H1 (cell line): ENCODE measurements at regions not wholly inside any gene's neighbourhood (a gene's known extent, or its start where the extent isn't known, plus 50 kb on each side); places are given as distances from the start of the nearest gene placed in this dataset.

ENCODE experiments used
- CTCF ChIA-PET: fragments of 300-600 bp; sonication (Branson Sonifier 250); formaldehyde crosslinking; loops from one replicate; lab custom pipeline; 2021; ENCODE audit not compliant: partially characterized antibody; lab: Charles Lee
- POLR2A ChIA-PET: fragments of 300-600 bp; sonication (Branson Sonifier 250); formaldehyde crosslinking; loops from one replicate; lab custom pipeline; 2021; ENCODE audit warnings: inconsistent platforms; ENCODE audit not compliant: partially characterized antibody; lab: Charles Lee
- DNase-seq, 2 experiments: peaks; one replicate each; pipeline versions ENCODE4 v3.0.0 to v3.0.0-alpha.2; 2010 to 2022; ENCODE audit warnings: low spot score in 2 of 2, low read depth in 1 of 2, mixed read lengths in 1 of 2
- FAIRE-seq: peaks from 2 replicates; lab custom pipeline; 2011; peaks lifted over from hg19 to GRCh38; lab: Jason Lieb, UNC
- H2AFZ ChIP-seq: 2 replicates; pipeline ENCODE4 v1.8.1; 2012; ENCODE audit warnings: low read length, inconsistent platforms
- H2AK5ac ChIP-seq: 2 replicates; pipeline ENCODE4 v1.6.1; 2013; ENCODE audit warnings: low read depth, low read length
- H2BK120ac ChIP-seq: replicated peaks from 2 replicates; pipeline ENCODE3; 2013; ENCODE audit warnings: low read depth, low read length, inconsistent platforms
- H2BK12ac ChIP-seq: 2 replicates; pipeline ENCODE4 v1.6.1; 2013; ENCODE audit warnings: low read depth, low read length
- H2BK15ac ChIP-seq: 2 replicates; pipeline ENCODE4 v1.6.1; 2013; ENCODE audit warnings: low read length
- H2BK20ac ChIP-seq: 2 replicates; pipeline ENCODE4 v1.6.1; 2013; ENCODE audit warnings: low read length
- H2BK5ac ChIP-seq: 2 replicates; pipeline ENCODE4 v1.6.1; 2013; ENCODE audit warnings: low read depth, low read length
- H3K14ac ChIP-seq: 2 replicates; pipeline ENCODE4 v1.6.1; 2013; ENCODE audit warnings: inconsistent platforms; ENCODE audit not compliant: insufficient read length
- H3K18ac ChIP-seq: 2 replicates; pipeline ENCODE4 v1.6.1; 2013; ENCODE audit warnings: low read length; ENCODE audit errors: extremely low read depth
- H3K23ac ChIP-seq: 2 replicates; pipeline ENCODE4 v1.6.1; 2013; ENCODE audit warnings: inconsistent platforms; ENCODE audit not compliant: insufficient read length
- H3K23me2 ChIP-seq: 2 replicates; pipeline ENCODE4 v1.6.1; 2013; ENCODE audit warnings: low read depth, low read length
- H3K27ac ChIP-seq: 2 replicates; pipeline ENCODE4 v1.6.1; 2011; ENCODE audit warnings: low read depth, low read length, inconsistent platforms
- H3K27me3 ChIP-seq, 4 experiments: replicated peaks in 1 of 4; 1 replicate in 1 of 4; 2 replicates in 3 of 4; pipeline versions ENCODE4 v1.6.1 to v1.8.1; 2011 to 2013; ENCODE audit warnings: low read length in 3 of 4, mild to moderate bottlenecking in 3 of 4, inconsistent platforms in 2 of 4, mixed read lengths in 2 of 4, moderate library complexity in 1 of 4; ENCODE audit not compliant: control insufficient read depth in 3 of 4, insufficient read depth in 3 of 4; ENCODE audit errors: extremely low read depth in 1 of 4
- H3K36me3 ChIP-seq, 4 experiments: 2 replicates each; pipeline versions ENCODE4 v1.6.1 to v1.8.1; 2011 to 2013; ENCODE audit warnings: mild to moderate bottlenecking in 4 of 4, low read length in 3 of 4, moderate library complexity in 2 of 4, control low read depth in 1 of 4, inconsistent platforms in 1 of 4; ENCODE audit not compliant: insufficient read depth in 4 of 4, control insufficient read depth in 2 of 4
- H3K4ac ChIP-seq: replicated peaks from 2 replicates; pipeline ENCODE3; 2013; ENCODE audit warnings: low read length, low read depth, mixed read lengths, inconsistent platforms; ENCODE audit not compliant: insufficient read length
- H3K4me1 ChIP-seq, 4 experiments: replicated peaks in 1 of 4; 1 replicate in 1 of 4; 2 replicates in 3 of 4; pipeline versions ENCODE4 v1.6.1 to v1.8.1; 2011 to 2013; ENCODE audit warnings: low read length in 3 of 4, inconsistent platforms in 2 of 4, mixed read lengths in 1 of 4; ENCODE audit not compliant: insufficient read depth in 4 of 4, control insufficient read depth in 3 of 4
- H3K4me2 ChIP-seq, 2 experiments: 2 replicates each; pipeline versions ENCODE4 v1.6.1 to v1.8.1; 2011 to 2013; ENCODE audit warnings: low read depth in 2 of 2, low read length in 2 of 2, control low read depth in 1 of 2, inconsistent platforms in 1 of 2, mild to moderate bottlenecking in 1 of 2; ENCODE audit not compliant: insufficient read depth in 1 of 2
- H3K4me3 ChIP-seq, 4 experiments: fragments of 200-600, 300-600 bp in 1 of 4; sonication (generic), shearing (Covaris generic), sonication (Bioruptor Twin) in 1 of 4; 2 replicates each; pipeline versions ENCODE4 v1.5.1 to v1.8.1; 2011 to 2016; ENCODE audit warnings: low read length in 4 of 4, low read depth in 3 of 4, control low read depth in 2 of 4, inconsistent platforms in 2 of 4, mild to moderate bottlenecking in 2 of 4, mixed read lengths in 1 of 4, moderate library complexity in 1 of 4; ENCODE audit not compliant: insufficient read depth in 2 of 4; ENCODE audit errors: extremely low read depth in 1 of 4
- H3K56ac ChIP-seq: replicated peaks from 2 replicates; pipeline ENCODE3; 2013; ENCODE audit warnings: low read depth, mild to moderate bottlenecking, mixed read lengths, low read length, inconsistent platforms; ENCODE audit not compliant: insufficient read length
- H3K79me1 ChIP-seq: 2 replicates; pipeline ENCODE4 v1.6.1; 2013; ENCODE audit warnings: low read depth, low read length, control low read depth
- H3K79me2 ChIP-seq, 2 experiments: 2 replicates each; pipeline versions ENCODE4 v1.6.1 to v1.8.1; 2012 to 2013; ENCODE audit warnings: low read length in 2 of 2, mild to moderate bottlenecking in 2 of 2, inconsistent platforms in 1 of 2; ENCODE audit not compliant: insufficient read depth in 2 of 2, control insufficient read depth in 1 of 2
- H3K9ac ChIP-seq, 4 experiments: replicated peaks in 1 of 4; 1 replicate in 1 of 4; 2 replicates in 3 of 4; pipeline versions ENCODE4 v1.6.1 to v1.8.1; 2011 to 2013; ENCODE audit warnings: low read depth in 3 of 4, low read length in 3 of 4, control low read depth in 2 of 4, mild to moderate bottlenecking in 2 of 4, moderate library complexity in 2 of 4, inconsistent platforms in 1 of 4; ENCODE audit errors: extremely low read depth in 1 of 4
- H3K9me3 ChIP-seq, 2 experiments: 2 replicates each; pipeline versions ENCODE4 v1.6.1 to v1.8.1; 2012 to 2013; ENCODE audit warnings: mild to moderate bottlenecking in 2 of 2, moderate library complexity in 2 of 2, control low read depth in 1 of 2, inconsistent platforms in 1 of 2, low read depth in 1 of 2, low read length in 1 of 2, mixed read lengths in 1 of 2; ENCODE audit not compliant: insufficient read depth in 2 of 2
- H4K20me1 ChIP-seq, 2 experiments: replicated peaks in 1 of 2; 2 replicates each; pipeline versions ENCODE3 to v1.8.1; 2011 to 2013; ENCODE audit warnings: inconsistent platforms in 2 of 2, low read length in 2 of 2, mild to moderate bottlenecking in 1 of 2; ENCODE audit not compliant: insufficient read depth in 2 of 2, control insufficient read depth in 1 of 2
- H4K5ac ChIP-seq: 2 replicates; pipeline ENCODE4 v1.6.1; 2013; ENCODE audit warnings: low read length, low read depth, mixed read lengths, inconsistent platforms; ENCODE audit not compliant: insufficient read length
- H4K8ac ChIP-seq: 2 replicates; pipeline ENCODE4 v1.8.0; 2013; ENCODE audit warnings: mild to moderate bottlenecking, moderate library complexity, low read length, inconsistent platforms; ENCODE audit not compliant: insufficient read depth; ENCODE audit errors: extremely low read depth
- H4K91ac ChIP-seq: replicated peaks from 2 replicates; pipeline ENCODE3; 2013; ENCODE audit warnings: low read length, mixed read lengths, inconsistent platforms; ENCODE audit not compliant: insufficient read length
- ATF3 ChIP-seq: IDR thresholded peaks from 2 replicates; pipeline ENCODE4 v1.6.1; 2011; ENCODE audit warnings: low read depth, mild to moderate bottlenecking, low read length; ENCODE audit not compliant: insufficient read depth
- CBX5 ChIP-seq: fragments of 300-800, 300-1000 bp; sonication (generic); IDR thresholded peaks from 2 replicates; pipeline ENCODE4 v1.7.1; 2016; ENCODE audit warnings: antibody characterized with exemption, low read length, low read depth
- CEBPB ChIP-seq: IDR thresholded peaks from 2 replicates; pipeline ENCODE4 v1.6.1; 2012; ENCODE audit warnings: low read depth, low read length
- CREB1 ChIP-seq: IDR thresholded peaks from 2 replicates; pipeline ENCODE4 v1.6.1; 2012; ENCODE audit warnings: inconsistent platforms
- POU5F1 ChIP-seq: IDR thresholded peaks from 2 replicates; pipeline ENCODE4 v1.6.1; 2011; ENCODE audit warnings: low read depth, mild to moderate bottlenecking, low read length, moderate library complexity
- RAD21 ChIP-seq, 2 experiments: IDR thresholded peaks in 1 of 2; conservative IDR thresholded peaks in 1 of 2; 2 replicates each; pipeline ENCODE4 v1.6.1; 2011; ENCODE audit warnings: low read depth in 2 of 2, low read length in 2 of 2, improper control_type of control experiment in 1 of 2, inconsistent platforms in 1 of 2, mild to moderate bottlenecking in 1 of 2, moderate library complexity in 1 of 2
- SIX5 ChIP-seq: IDR thresholded peaks from 2 replicates; pipeline ENCODE4 v1.6.1; 2011; ENCODE audit warnings: mild to moderate bottlenecking, low read depth, low read length
- TCF12 ChIP-seq: IDR thresholded peaks from 2 replicates; pipeline ENCODE4 v1.6.1; 2011; ENCODE audit warnings: low read depth, mild to moderate bottlenecking, low read length
- WGBS, 2 experiments: shearing (Covaris generic) in 1 of 2; methylation state at CpG; one replicate each; pipeline versions ENCODE4 v1.1.6 to v1.1.7; 2013 to 2015; ENCODE audit warnings: low lambda C conversion rate in 2 of 2, mixed read lengths in 2 of 2, inconsistent platforms in 1 of 2, low coverage in 1 of 2, missing lambda C conversion rate in 1 of 2; ENCODE audit not compliant: insufficient replicate concordance in 2 of 2, insufficient coverage in 1 of 2, insufficient read length in 1 of 2; ENCODE audit errors: extremely low coverage in 1 of 2, missing lambda C conversion rate in 1 of 2; 5-methylcytosine and 5-hydroxymethylcytosine counted together

GRCh38 chr12:114232187-114232586 lies 173.8 kb downstream of the TBX5 start:
- Histone ChIP-seq H2BK20ac (no peak overlapping the region), H3K18ac (no peak overlapping the region), H3K4me2 (no peak overlapping the region), H4K5ac (no peak overlapping the region), H3K9me3 (no peaks in the 10 kb centered on the region), H4K91ac (no peak overlapping the region), H3K23ac (no peak overlapping the region), H3K23me2 (no peaks in the 10 kb centered on the region; the same call in 1 of the 2 replicates), H2BK5ac (no peak overlapping the region), H2AFZ (no peak overlapping the region), H3K9ac (no peak overlapping the region), H3K4me3 (no peak overlapping the region), H4K8ac (no peak overlapping the region), H3K79me2 (no peaks in the 10 kb centered on the region), H3K14ac (no peak overlapping the region), H2BK12ac (no peak overlapping the region), H4K20me1 (no peaks in the 10 kb centered on the region), H3K4me1 (no peaks in the 10 kb centered on the region), H3K4ac (no peak overlapping the region), H2AK5ac (no peak overlapping the region), H3K27ac (no peak overlapping the region), H2BK15ac (no peak overlapping the region), H3K79me1 (no peaks in the 10 kb centered on the region), H3K56ac (no peak overlapping the region), H2BK120ac (no peak overlapping the region), H3K36me3 (no peaks in the 10 kb centered on the region), H3K27me3 (no peaks in the 10 kb centered on the region; a peak in 1 of 7 replicates)
- ChIA-PET CTCF (interaction anchor here (0.6 to 0.7 kb wide), 2 partner anchors 185 to 292 kb away, joined by 3 to 4 read pairs; no protein-coding TSS in a partner anchor), POLR2A (no interaction called here)
- 91 to 100% methylated on average over 2 of the region's 2 CpGs for WGBS, 2 experiments
- no peak for TF ChIP-seq CEBPB
- no peak for TF ChIP-seq POU5F1
- no peak for TF ChIP-seq CREB1
- no peak for TF ChIP-seq RAD21 (IDR thresholded peaks at IDR 0.05 in 1 of 2, conservative IDR thresholded peaks at IDR 0.05 in 1 of 2; ENCODE audit: low read depth in 2 of 2, low read length in 2 of 2)
- no peak for TF ChIP-seq TCF12
- TF ChIP-seq SIX5: no peak
- TF ChIP-seq CBX5: no peak
- no peak for TF ChIP-seq ATF3
- FAIRE-seq (no peak), DNase-seq (no peak)
